Astrocyte of the spinal cord (primary cell): ENCODE measurements at regions not wholly inside any gene's neighbourhood (a gene's known extent, or its start where the extent isn't known, plus 50 kb on each side); places are given as distances from the start of the nearest gene placed in this dataset.

Experiments used
- DNase-seq: peaks from one replicate; pipeline ENCODE4 v3.0.0; 2011; ENCODE audit warnings: low read depth, low spot score
- H3K4me3 ChIP-seq: 2 replicates; pipeline ENCODE4 v1.5.1; 2011; ENCODE audit warnings: low read depth, mild to moderate bottlenecking, low read length, moderate library complexity
- CTCF ChIP-seq: IDR thresholded peaks from 2 replicates; pipeline ENCODE4 v1.5.1; 2012; ENCODE audit warnings: low read depth, mild to moderate bottlenecking, low read length, inconsistent platforms
- in situ Hi-C: cut with HindIII; loops from 2 replicates; pipeline ENCODE4 v1.10.0; 2017; ENCODE audit warnings: low sequenced_read_pairs

GRCh38 chr4:23728393-23728792 lies 161.5 kb downstream of the PPARGC1A start:
- peak; percentile 96 for DNase-seq
- no peak for TF ChIP-seq CTCF
- in situ Hi-C loops = no loop called here

GRCh38 chr4:23720556-23720955 lies 169.3 kb downstream of the PPARGC1A start:
- in situ Hi-C loops = no loop called here
- DNase-seq = peak; percentile 12
- no peak for TF ChIP-seq CTCF
- no peak overlapping the region for H3K4me3 ChIP-seq

More at GRCh38 chr4:23728393-23728792, 161.5 kb downstream of the PPARGC1A start:
- no peak overlapping the region for H3K4me3 ChIP-seq

- in situ Hi-C loops = no loop called here
- no peak for DNase-seq
- TF ChIP-seq CTCF = no peak
- H3K4me3 ChIP-seq = no peak overlapping the region
Observed at GRCh38 chr4:23718435-23718834, 171.4 kb downstream of the PPARGC1A start.

GRCh38 chr4:23717528-23718248 lies 172.2 kb downstream of the PPARGC1A start:
- peak; percentile 48 for TF ChIP-seq CTCF
- no peak overlapping the region for H3K4me3 ChIP-seq
- in situ Hi-C loops = no loop called here
- DNase-seq = peak; percentile 47

GRCh38 chr4:23710298-23710697 lies 179.5 kb downstream of the PPARGC1A start:
- TF ChIP-seq CTCF = no peak
- DNase-seq = no peak
- in situ Hi-C loops = no loop called here
- H3K4me3 ChIP-seq = no peak overlapping the region

- TF ChIP-seq CTCF = no peak
- no peak overlapping the region for H3K4me3 ChIP-seq
- DNase-seq = no peak
- in situ Hi-C loops = no loop called here
Observed at GRCh38 chr4:23707652-23708026, 182.2 kb downstream of the PPARGC1A start.
